ENCODE measurements at regions not wholly inside any gene's neighbourhood (a gene's known extent, or its start where the extent isn't known, plus 50 kb on each side); places are given as distances from the start of the nearest gene placed in this dataset.
A peak's percentile ranks its signal among the peaks of the same experiment; 100 is the strongest.

GRCh38 chr13:80131204-80131603 lies 209.7 kb downstream of the SPRY2 start:
- intact Hi-C loops (cut with micrococcal nuclease; ENCODE audit: unreplicated experiment), result no loop called here
- no peak for TF ChIP-seq EZH2 (IDR thresholded peaks at IDR 0.05; ENCODE audit: borderline replicate concordance, low read depth, low read length, poor library complexity, severe bottlenecking)
- TF ChIP-seq CTCF (conservative IDR thresholded peaks at IDR 0.05; ENCODE audit: low read depth, low read length), result no peak
- POLR2A ChIA-PET (ENCODE audit: low non-redundant PET), result no interaction called here
- Histone ChIP-seq H3K4me1 (ENCODE audit: insufficient read depth, low read length, poor library complexity, severe bottlenecking) (peaks cover 28% of the 10 kb centered on the region), H3K9me3 (ENCODE audit: low read depth, low read length, poor library complexity, severe bottlenecking) (no peaks in the 10 kb centered on the region), H3K36me3 (ENCODE audit: insufficient read depth, low read length, poor library complexity, severe bottlenecking) (no peaks in the 10 kb centered on the region), H3K27me3 (replicated peaks; ENCODE audit: insufficient read depth, low read depth, low read length, poor library complexity) (no peaks in the 10 kb centered on the region), H3K4me3 (ENCODE audit: low read depth, low read length, poor library complexity, severe bottlenecking) (no peak overlapping the region), H3K27ac (ENCODE audit: low read depth, low read length, poor library complexity, severe bottlenecking) (no peak overlapping the region)
- CTCF ChIA-PET, result no interaction called here
- peak; percentile 60 for DNase-seq (ENCODE audit: low spot score)
- BruUV-seq (replicated peaks), result no TSS peak

- no peak overlapping the region for H3K4me3 ChIP-seq (ENCODE audit: low read depth, low read length, poor library complexity, severe bottlenecking)
- CTCF ChIA-PET, result no interaction called here
- no peak overlapping the region for H3K27ac ChIP-seq (ENCODE audit: low read depth, low read length, poor library complexity, severe bottlenecking)
- no peaks in the 10 kb centered on the region for H3K36me3 ChIP-seq (ENCODE audit: insufficient read depth, low read length, poor library complexity, severe bottlenecking)
- no peak for DNase-seq (ENCODE audit: low spot score)
- intact Hi-C loops (cut with micrococcal nuclease; ENCODE audit: unreplicated experiment), result no loop called here
- no peaks in the 10 kb centered on the region for H3K9me3 ChIP-seq (ENCODE audit: low read depth, low read length, poor library complexity, severe bottlenecking)
- peaks cover 5% of the 10 kb centered on the region for H3K4me1 ChIP-seq (ENCODE audit: insufficient read depth, low read length, poor library complexity, severe bottlenecking)
- POLR2A ChIA-PET (ENCODE audit: low non-redundant PET), result no interaction called here
- TF ChIP-seq CTCF (conservative IDR thresholded peaks at IDR 0.05; ENCODE audit: low read depth, low read length) (no peak), EZH2 (IDR thresholded peaks at IDR 0.05; ENCODE audit: borderline replicate concordance, low read depth, low read length, poor library complexity, severe bottlenecking) (no peak)
- H3K27me3 ChIP-seq (replicated peaks; ENCODE audit: insufficient read depth, low read depth, low read length, poor library complexity), result no peaks in the 10 kb centered on the region
- no TSS peak for BruUV-seq (replicated peaks)
Observed at GRCh38 chr13:80126389-80127068, 214.4 kb downstream of the SPRY2 start.

GRCh38 chr13:80123945-80124344 lies 217.0 kb downstream of the SPRY2 start:
- POLR2A ChIA-PET (ENCODE audit: low non-redundant PET), result no interaction called here
- no peaks in the 10 kb centered on the region for H3K36me3 ChIP-seq (ENCODE audit: insufficient read depth, low read length, poor library complexity, severe bottlenecking)
- TF ChIP-seq EZH2 (IDR thresholded peaks at IDR 0.05; ENCODE audit: borderline replicate concordance, low read depth, low read length, poor library complexity, severe bottlenecking), result no peak
- no peak for TF ChIP-seq CTCF (conservative IDR thresholded peaks at IDR 0.05; ENCODE audit: low read depth, low read length)
- H3K4me1 ChIP-seq (ENCODE audit: insufficient read depth, low read length, poor library complexity, severe bottlenecking), result no peaks in the 10 kb centered on the region
- DNase-seq (ENCODE audit: low spot score), result no peak
- H3K4me3 ChIP-seq (ENCODE audit: low read depth, low read length, poor library complexity, severe bottlenecking), result no peak overlapping the region
- no TSS peak for BruUV-seq (replicated peaks)
- CTCF ChIA-PET, result no interaction called here
- intact Hi-C loops (cut with micrococcal nuclease; ENCODE audit: unreplicated experiment), result no loop called here
- no peaks in the 10 kb centered on the region for H3K9me3 ChIP-seq (ENCODE audit: low read depth, low read length, poor library complexity, severe bottlenecking)
- H3K27me3 ChIP-seq (replicated peaks; ENCODE audit: insufficient read depth, low read depth, low read length, poor library complexity), result no peaks in the 10 kb centered on the region
- no peak overlapping the region for H3K27ac ChIP-seq (ENCODE audit: low read depth, low read length, poor library complexity, severe bottlenecking)
